ENCODE measurements at regions not wholly inside any gene's neighbourhood (a gene's known extent, or its start where the extent isn't known, plus 50 kb on each side); places are given as distances from the start of the nearest gene placed in this dataset.

GRCh38 chr2:128584296-128584890 lies 265.7 kb upstream of the HS6ST1 start:
- no peak overlapping the region for H3K9ac ChIP-seq
- TF ChIP-seq CTCF (conservative IDR thresholded peaks at IDR 0.05; ENCODE audit: low read depth, low read length) = no peak

GRCh38 chr2:128585706-128586105 lies 267.0 kb upstream of the HS6ST1 start:
- no peaks in the 10 kb centered on the region for H3K4me1 ChIP-seq (ENCODE audit: low read depth, poor library complexity, severe bottlenecking)
- H3K4me3 ChIP-seq (IDR thresholded peaks at IDR 0.05; ENCODE audit: insufficient read depth, low read depth, low read length) = no peak overlapping the region
- TF ChIP-seq CTCF (conservative IDR thresholded peaks at IDR 0.05; ENCODE audit: low read depth, low read length) = no peak
- no peaks in the 10 kb centered on the region for H3K27me3 ChIP-seq (ENCODE audit: insufficient read depth, low read depth)
- H2AFZ ChIP-seq (ENCODE audit: low read depth) = no peak overlapping the region
- H3K36me3 ChIP-seq (ENCODE audit: insufficient read depth) = no peaks in the 10 kb centered on the region
- no peaks in the 10 kb centered on the region for H4K20me1 ChIP-seq (ENCODE audit: insufficient read depth)
- no peak overlapping the region for H3K4me2 ChIP-seq
- no peak overlapping the region for H3K27ac ChIP-seq
- no peaks in the 10 kb centered on the region for H3K79me2 ChIP-seq (ENCODE audit: insufficient read depth, low read depth)
- no peak overlapping the region for H3K9ac ChIP-seq

More at GRCh38 chr2:128584296-128584890, 265.7 kb upstream of the HS6ST1 start:
- Histone ChIP-seq H3K79me2 (ENCODE audit: insufficient read depth, low read depth) (no peaks in the 10 kb centered on the region), H3K4me3 (IDR thresholded peaks at IDR 0.05; ENCODE audit: insufficient read depth, low read depth, low read length) (no peak overlapping the region), H2AFZ (ENCODE audit: low read depth) (no peak overlapping the region), H4K20me1 (ENCODE audit: insufficient read depth) (no peaks in the 10 kb centered on the region), H3K36me3 (ENCODE audit: insufficient read depth) (no peaks in the 10 kb centered on the region), H3K27ac (no peak overlapping the region), H3K27me3 (ENCODE audit: insufficient read depth, low read depth) (no peaks in the 10 kb centered on the region), H3K4me2 (no peak overlapping the region), H3K4me1 (ENCODE audit: low read depth, poor library complexity, severe bottlenecking) (no peaks in the 10 kb centered on the region)

GRCh38 chr2:128589681-128590080 lies 271.0 kb upstream of the HS6ST1 start:
- H3K4me2 ChIP-seq = no peak overlapping the region

GRCh38 chr2:128590309-128591021 lies 271.8 kb upstream of the HS6ST1 start:
- H3K27ac ChIP-seq = no peak overlapping the region
- H3K4me2 ChIP-seq = no peak overlapping the region
- no peak overlapping the region for H3K9ac ChIP-seq
- no peak overlapping the region for H3K4me3 ChIP-seq (IDR thresholded peaks at IDR 0.05; ENCODE audit: insufficient read depth, low read depth, low read length)
- H3K4me1 ChIP-seq (ENCODE audit: low read depth, poor library complexity, severe bottlenecking) = no peaks in the 10 kb centered on the region
- TF ChIP-seq CTCF (conservative IDR thresholded peaks at IDR 0.05; ENCODE audit: low read depth, low read length) = no peak
- no peaks in the 10 kb centered on the region for H3K36me3 ChIP-seq (ENCODE audit: insufficient read depth)
- H2AFZ ChIP-seq (ENCODE audit: low read depth) = no peak overlapping the region
- H3K27me3 ChIP-seq (ENCODE audit: insufficient read depth, low read depth) = no peaks in the 10 kb centered on the region
- H3K79me2 ChIP-seq (ENCODE audit: insufficient read depth, low read depth) = no peaks in the 10 kb centered on the region
- no peaks in the 10 kb centered on the region for H4K20me1 ChIP-seq (ENCODE audit: insufficient read depth)

More at GRCh38 chr2:128589681-128590080, 271.0 kb upstream of the HS6ST1 start:
- Histone ChIP-seq H3K4me3 (IDR thresholded peaks at IDR 0.05; ENCODE audit: insufficient read depth, low read depth, low read length) (no peak overlapping the region), H3K36me3 (ENCODE audit: insufficient read depth) (no peaks in the 10 kb centered on the region), H3K27me3 (ENCODE audit: insufficient read depth, low read depth) (no peaks in the 10 kb centered on the region), H3K27ac (no peak overlapping the region), H4K20me1 (ENCODE audit: insufficient read depth) (no peaks in the 10 kb centered on the region), H3K4me1 (ENCODE audit: low read depth, poor library complexity, severe bottlenecking) (no peaks in the 10 kb centered on the region), H3K9ac (no peak overlapping the region), H2AFZ (ENCODE audit: low read depth) (no peak overlapping the region), H3K79me2 (ENCODE audit: insufficient read depth, low read depth) (no peaks in the 10 kb centered on the region)
- TF ChIP-seq CTCF (conservative IDR thresholded peaks at IDR 0.05; ENCODE audit: low read depth, low read length) = no peak

All from KMS-11 (cell line).